GM21390 (cell line): ENCODE measurements at regions not wholly inside any gene's neighbourhood (a gene's known extent, or its start where the extent isn't known, plus 50 kb on each side); places are given as distances from the start of the nearest gene placed in this dataset.

Source experiments
- ATAC-seq: cut with Tn5 transposase; IDR thresholded peaks from one replicate; pipeline ENCODE4 v1.9.1; 2021; ENCODE audit not compliant: unreplicated experiment

DNA sequence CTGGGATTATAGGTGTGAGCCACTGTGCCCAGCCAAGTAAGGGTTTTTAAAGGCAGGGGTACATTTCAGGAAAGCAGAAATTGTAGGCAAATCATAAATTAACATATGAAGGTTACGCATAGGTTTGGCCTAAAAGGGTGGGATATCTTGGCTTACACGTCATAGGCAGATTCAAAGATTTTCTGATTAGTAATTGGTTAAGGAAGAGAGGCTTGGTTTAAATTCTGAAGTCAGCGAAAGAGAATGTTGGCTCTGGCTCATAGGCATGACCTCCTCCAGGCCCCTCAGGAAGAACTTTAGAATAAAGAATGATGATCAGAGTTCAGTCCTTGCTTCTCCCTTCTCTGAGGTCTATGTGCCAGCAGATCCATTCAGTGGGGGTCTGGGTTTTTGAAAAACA is 124.8 kb upstream of the RBBP6 start:
- ATAC-seq: no peak

DNA sequence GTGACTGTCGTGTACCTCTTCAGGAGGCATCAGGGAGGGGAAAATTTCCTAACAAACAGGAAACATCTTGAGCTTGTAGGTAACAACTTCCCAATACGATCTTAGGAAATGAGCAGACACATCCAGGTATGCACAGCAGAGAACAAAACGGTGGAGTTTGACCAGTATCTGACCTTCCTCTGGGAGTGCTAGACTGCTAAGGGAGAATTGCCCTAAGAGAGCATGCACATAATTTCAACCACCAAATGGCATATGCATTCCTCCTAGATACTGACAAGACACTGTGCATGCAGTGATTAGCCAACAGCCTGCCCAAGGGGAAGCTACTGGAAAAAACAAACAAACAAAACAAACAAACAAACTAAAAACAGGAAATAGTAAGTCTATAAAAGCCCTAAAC is 120.6 kb upstream of the RBBP6 start:
- ATAC-seq: no peak

DNA sequence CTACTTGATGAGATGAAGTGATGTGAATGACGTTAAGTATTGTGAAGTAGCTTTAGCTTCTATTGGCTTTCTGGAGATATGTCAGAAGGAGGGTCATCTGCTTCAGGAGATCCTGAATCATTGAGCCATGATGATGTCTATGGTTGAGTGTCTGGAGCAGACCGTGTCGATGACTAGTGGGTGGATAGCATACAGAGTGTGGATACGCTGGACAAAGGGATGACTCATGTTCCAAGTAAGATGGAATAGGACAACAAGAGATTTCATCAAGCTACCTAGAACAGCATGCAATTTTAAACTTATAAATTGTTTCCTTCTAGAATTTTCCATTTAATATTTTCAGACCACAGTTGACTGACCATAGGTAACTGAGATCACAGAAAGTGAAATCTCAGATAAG is 116.1 kb upstream of the RBBP6 start:
- no peak for ATAC-seq

DNA sequence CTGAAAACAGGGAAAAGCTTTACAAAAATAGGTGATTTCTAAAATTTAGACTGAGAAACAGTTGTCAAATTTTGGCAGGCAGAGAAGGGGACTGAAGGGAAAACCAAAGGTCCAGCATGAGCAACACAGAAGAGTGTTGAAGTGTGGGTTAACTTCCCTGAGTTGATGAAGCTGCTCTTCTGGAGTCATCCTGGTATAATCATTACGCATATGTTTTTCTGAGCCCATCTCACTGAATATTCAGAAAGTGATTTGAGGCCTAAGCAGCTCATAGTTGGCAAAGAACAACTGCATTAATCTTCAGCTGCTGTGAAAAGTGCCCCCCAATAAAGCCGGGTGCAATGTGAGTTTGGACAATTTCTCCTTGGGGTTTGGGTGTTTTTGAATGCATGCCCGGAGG is 115.0 kb upstream of the RBBP6 start:
- ATAC-seq: no peak

DNA sequence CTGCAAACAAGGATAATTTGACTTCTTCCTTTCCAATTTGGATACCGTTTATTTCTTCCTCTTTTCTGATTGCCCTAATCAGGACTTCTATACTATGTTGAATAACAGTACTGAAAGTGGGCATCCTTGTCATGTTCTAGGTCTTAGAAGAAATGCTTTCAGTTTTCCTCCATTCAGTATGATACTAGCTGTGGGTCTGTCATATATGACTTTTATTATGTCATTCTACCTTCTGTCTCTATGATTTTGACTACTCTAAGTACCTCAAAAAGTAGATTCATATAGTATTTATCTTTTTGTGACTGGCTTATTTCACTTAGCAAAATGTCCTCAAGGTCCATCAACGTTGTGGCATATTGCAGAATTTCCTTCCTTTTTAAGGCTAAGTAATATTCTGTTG is 111.5 kb upstream of the RBBP6 start:
- ATAC-seq: no peak

DNA sequence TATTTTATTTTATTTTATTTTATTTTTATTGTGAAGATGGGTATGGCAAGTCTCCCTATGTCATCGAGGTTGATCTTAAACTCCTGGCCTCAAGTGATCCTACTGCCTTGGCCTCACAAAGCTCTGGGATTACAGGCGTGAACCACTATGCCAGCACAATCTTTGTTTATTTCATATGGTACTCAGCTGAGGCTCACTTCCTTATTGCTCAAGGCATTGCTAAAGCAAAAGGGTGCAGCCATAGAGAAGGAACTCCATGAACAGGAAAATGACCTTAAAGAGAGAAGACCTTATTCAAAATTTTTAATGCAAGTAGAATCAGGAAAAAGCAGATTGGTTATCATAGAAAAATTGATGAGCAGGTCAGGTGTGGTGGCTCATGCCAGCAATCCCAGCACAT is 110.6 kb upstream of the RBBP6 start:
- no peak for ATAC-seq

DNA sequence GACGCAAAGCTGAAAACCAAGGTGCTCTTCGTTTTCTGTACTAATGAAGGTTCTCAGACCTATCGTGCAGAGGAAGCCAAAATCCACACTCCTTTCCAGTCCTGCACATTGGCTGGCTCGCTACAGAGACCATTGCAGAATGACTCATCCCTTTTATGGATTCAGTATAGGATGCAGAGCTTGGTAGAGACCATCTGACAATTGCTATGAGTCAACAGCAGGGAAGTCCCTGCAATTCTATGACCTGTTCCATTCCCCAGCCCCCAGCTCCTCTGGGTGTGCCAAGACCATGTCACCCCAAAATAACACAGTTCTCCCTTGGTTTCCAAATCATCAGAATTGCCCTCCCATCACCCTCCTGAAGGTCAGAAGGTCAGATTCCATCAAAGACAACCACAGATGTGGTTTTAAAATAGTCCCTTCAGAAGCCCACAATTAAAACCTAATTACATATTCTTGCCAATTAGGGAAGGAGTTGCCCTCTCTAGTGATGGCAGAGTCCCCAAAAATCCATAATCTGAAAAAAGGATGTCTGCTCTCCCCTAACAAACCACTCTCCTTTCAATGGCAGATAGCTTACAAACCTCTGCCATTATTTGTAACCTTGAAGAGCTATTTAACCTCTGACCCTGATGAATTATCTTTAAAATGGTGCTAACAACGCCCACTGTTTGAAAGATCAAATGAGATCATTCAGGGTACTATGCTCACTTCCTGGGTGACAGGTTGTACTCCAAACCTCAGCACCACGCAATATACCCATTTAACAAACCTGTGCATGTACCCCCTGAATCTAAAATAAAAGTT is 108.2 kb upstream of the RBBP6 start:
- peak; percentile 55 for ATAC-seq

DNA sequence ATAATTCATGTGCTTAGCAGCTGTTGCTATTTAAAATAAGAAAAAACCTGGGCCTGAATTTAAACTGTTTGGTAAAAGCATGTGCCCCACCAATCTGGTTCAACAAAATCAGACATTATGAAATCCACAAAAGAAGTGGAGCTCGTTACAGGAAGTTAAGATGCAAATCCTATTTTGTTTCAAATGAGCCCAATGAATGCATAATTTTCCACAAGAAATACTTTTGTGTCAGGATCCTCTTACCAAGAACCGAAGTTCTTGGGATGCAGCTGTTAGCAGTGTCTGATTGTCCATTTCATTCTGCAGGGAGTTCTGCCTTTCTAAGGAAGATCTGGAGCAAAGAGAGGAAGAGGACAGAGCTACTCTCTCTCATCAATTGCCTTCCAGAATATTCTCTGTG is 105.7 kb upstream of the RBBP6 start:
- no peak for ATAC-seq

DNA sequence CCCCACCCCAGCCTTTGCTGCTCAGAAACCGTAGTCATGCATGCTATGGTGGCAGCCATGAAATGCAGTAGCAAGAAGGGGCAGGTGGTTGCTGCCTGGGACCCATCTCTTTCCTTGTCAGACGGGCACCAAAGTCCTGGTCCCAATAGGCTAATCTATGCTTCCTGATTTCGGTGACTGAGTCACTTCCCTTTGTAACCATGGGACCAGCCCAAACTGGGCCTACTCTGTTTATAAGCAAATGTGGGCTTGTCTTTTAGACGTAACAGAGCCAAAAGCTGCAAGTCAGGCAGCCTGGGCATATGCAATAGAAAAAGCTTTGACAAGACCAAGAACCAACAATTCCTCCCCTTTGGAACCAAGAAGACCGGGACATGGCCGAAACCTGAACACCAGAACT is 99.1 kb upstream of the RBBP6 start:
- ATAC-seq: no peak

DNA sequence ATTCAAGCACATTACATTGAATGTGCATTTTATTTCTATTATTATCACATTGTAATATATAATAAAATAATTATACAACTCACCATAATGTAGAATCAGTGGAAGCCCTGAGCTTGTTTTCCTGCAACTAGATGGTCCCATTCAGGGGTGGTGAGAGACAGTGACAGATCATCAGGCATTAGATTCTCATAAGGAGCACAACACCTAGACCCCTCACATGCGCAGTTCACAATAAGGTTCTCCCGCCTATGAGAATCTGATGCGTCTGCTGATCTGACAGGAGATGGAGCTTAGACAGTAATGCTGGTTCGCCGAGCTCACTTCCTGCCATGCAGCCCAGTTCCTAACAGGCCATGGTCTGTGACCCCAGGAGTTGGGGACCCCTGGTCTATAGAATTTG is 96.7 kb upstream of the RBBP6 start:
- no peak for ATAC-seq

DNA sequence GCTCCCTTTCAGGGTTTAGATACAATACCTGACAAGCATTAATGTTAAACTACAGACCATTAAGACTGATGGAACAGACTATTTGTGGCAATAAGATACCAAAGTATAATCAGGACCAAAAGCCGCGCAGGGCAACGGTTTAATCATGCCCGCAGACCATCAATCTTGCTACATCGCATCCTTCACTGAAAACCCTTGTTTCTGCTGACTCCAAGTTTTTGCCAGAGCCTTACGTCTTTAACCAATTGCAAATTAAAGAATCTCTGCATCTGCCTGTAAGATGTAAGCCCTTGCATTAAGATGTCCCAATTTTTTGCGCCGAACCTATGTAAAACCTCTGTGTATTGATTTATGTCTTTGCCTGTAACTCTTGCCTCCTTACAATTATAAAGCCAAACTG is 94.2 kb upstream of the RBBP6 start:
- no peak for ATAC-seq

DNA sequence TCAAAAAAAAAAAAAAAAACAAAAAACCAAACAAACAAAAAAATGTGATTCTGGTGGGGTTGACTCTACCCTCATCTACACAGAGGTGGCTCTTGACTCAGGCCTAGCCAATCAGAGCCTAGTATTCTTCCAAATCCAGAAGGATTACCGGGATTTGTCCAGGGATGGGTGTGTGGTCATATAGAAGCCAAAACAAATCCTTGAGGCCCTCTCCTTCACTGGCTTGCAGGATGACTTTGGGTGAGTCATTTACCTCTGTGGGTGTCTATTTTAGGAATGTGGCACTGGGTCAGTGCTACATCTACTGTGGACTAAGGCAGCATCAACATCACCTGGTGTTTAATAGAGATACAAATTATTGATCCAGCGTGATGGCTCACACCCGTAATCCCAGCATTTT is 93.2 kb upstream of the RBBP6 start:
- no peak for ATAC-seq

DNA sequence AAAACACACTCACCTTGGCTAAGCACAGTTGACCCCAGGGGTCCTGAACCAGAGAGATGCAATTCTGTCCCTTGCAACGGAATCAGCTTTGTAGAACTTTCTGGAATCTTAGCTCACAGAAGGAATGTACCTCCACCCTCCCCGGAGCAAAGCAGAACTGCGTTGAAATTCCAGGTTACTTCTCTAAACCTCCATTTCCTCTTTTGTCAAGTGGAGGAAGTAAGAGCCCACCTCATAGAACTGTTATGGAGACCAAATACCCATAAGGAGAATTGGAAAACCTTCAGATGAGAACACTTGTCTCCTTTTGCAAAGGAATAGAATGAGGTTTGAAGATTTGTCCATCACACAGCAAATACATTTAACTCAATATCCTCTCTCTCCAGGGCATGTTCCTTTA is 86.6 kb upstream of the RBBP6 start:
- ATAC-seq: no peak

DNA sequence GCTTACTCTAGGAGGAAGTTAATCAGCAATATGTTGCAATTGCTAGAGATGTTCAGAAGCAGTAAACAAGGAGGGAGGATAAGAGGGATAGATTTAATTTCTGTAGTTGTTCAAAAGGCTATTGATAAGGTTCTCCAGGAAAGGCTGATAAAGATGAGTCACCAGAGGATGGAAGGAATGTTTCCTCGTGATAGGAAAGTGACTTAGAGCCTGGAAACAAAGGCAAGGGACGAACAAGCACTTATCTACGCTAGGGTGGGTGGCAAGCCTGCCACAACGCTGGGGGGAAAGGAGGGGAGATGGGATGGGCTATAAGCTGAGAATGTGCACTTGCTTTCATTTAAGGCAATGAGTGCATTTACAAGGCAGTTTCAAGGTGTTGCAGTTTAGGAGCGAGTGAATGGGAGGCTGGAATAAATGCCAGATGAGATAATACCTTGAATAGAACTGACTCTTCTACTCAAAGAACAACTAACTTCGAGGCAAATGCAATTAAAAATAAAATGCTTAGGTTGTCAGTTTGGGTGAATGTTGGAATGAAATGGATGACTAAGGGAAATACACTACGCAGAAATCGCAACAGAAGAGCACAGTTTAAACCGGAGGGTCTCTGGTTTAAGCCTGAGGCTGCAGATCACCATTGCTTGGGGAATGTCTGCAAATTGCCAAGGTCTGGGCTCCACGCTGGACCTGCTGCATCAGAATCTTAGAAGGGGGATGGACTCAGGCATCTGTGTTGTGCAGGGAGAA is 76.0 kb upstream of the RBBP6 start:
- no peak for ATAC-seq

DNA sequence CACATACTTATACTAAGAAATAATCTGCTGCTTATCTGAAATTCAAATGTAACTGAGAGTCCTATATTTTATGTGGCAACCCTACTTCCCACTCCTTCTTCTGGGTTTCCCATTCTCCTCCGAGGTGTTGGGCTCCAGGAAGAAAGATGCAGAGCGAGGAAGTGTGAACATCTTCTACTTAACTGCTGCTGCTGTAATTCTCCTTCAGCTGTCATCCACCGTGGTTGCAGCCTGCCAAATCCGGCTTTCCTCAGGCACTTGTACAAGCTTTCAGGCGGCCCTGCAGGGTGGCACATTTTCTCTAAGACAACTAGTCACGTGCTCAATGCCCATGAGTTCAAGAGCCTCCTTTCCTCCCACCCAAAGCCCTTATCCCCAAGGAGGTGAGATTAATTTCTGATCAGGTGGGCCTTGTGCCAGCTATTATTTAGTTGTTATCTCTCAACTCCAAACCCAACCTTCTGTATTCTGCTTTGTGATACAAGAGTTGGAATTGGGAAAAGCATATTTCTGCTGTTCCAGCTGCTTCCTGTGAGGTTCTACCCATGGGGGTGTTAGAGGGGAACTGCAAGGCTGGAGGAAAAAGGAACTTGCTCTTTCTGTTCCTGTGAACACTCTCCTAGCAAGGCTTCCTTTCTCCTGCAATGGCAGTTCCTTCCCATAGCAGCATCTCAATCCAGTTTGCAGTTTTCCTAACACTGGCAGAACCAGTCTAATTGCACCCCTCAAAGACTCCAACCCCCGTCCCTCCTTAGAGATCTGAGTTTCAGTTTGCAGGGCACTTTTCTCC is 67.6 kb upstream of the RBBP6 start:
- no peak for ATAC-seq

DNA sequence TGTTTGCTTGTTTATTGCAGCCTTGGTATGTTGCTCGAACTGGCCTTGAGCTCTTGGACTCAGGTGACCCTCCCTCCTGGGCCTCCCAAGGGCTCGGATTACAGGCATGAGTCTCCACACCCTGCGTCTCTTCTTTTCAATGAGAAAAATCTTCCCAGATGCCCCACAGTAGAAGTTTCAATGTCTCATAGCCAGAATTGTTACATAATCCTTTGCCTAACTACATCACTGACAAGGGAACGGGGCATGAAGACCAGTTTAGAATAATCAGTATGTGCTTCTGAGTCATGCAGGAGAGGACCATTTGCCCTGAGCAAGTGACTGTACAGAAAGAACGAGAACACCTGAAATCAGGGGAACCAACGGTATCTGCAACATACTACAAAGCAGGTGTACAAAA is 61.9 kb upstream of the RBBP6 start:
- ATAC-seq: no peak

DNA sequence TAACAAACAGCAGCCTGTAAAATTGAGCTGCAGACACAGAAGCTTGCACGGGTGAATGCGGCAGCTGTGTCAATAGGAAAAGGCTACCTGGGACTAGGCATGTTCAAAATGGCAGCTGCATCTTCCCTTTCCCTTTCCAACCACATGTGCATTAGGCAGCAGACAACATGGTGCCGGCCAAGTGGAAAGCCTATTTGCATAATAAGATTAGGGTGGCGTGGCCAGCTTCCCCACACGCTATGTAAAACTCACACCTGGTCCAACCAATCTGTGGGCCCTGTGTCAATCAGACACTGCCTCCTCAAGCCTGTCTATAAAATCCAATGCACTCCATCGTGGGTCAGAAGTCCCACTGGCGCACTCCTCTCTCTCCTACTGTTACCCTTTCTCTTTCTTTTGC is 61.0 kb upstream of the RBBP6 start:
- ATAC-seq: no peak

DNA sequence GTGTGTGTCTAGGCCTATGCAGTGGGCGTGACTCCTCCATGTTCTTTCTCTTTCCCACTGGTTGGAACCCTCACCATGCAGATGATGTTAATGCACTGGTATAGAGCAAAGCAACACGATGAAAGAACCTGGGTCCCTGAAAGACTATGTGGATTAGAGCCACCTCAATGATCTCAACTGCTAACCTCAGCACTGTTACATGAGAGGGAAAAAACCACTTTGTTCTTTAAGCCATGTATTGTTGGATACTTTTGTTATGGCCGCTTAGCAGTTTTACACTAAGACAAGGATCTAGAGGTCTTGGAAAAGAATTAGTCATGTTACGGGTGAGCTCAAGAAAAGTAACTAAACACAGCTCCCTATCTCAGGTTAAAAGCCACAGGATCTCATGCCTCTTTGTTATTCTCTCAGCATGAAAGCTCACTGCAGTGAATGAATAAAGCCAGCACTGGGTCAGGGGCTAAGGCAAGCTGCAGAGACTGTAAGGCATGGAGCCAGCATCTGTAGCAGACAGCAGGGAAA is 56.6 kb upstream of the RBBP6 start:
- no peak for ATAC-seq

DNA sequence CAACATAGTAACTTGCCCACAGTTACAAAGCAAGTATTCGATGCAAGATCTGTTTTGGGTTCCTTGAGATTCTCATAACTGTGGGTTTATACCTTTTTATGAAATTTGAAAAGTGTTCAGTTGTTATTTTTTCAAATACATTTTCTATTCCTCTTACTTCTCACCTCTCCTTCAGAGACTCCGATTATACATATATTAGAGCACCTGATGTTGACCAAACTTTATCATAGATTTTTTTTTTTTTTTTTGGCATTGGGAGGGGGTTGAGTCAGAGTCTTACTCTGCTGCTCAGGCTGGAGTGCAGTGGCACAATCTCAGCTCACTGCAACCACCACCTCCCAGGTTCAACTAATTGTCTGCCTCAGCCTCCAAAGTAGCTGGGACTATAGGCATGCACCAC is 51.3 kb upstream of the RBBP6 start:
- ATAC-seq: no peak
